Progenitor cell of endocrine pancreas (in vitro differentiated cells): ENCODE measurements at regions not wholly inside any gene's neighbourhood (a gene's known extent, or its start where the extent isn't known, plus 50 kb on each side); places are given as distances from the start of the nearest gene placed in this dataset.
A peak's percentile ranks its signal among the peaks of the same experiment; 100 is the strongest.
"Not testable (repeated sequence)": the region's sequence is repeated elsewhere in the genome, so short reads cannot be mapped to it uniquely, and the experiment has no call there.

Source experiments
- DNase-seq: peaks from one replicate; pipeline ENCODE4 v3.0.0; 2021; ENCODE audit warnings: low spot score; ENCODE audit not compliant: unreplicated experiment
- H3K27ac Mint-ChIP-seq: 2 replicates; pipeline ENCODE4 v1.8.0; 2021; ENCODE audit warnings: mild to moderate bottlenecking, moderate library complexity, mixed read lengths
- H3K27me3 Mint-ChIP-seq: 2 replicates; pipeline ENCODE4 v1.8.0; 2021; ENCODE audit warnings: mixed read lengths
- H3K36me3 Mint-ChIP-seq: 2 replicates; pipeline ENCODE4 v1.8.0; 2022; ENCODE audit warnings: mixed read lengths; ENCODE audit not compliant: insufficient read depth
- H3K4me1 Mint-ChIP-seq: 2 replicates; pipeline ENCODE4 v1.8.0; 2021; ENCODE audit warnings: low read depth, mixed read lengths
- H3K4me3 Mint-ChIP-seq: 2 replicates; pipeline ENCODE4 v1.8.0; 2021; ENCODE audit warnings: low read depth, mild to moderate bottlenecking, moderate library complexity, mixed read lengths
- H3K9me3 Mint-ChIP-seq: 2 replicates; pipeline ENCODE4 v1.8.0; 2021; ENCODE audit warnings: low read depth, mixed read lengths
- CTCF ChIP-seq: fragments of 200-600 bp; sonication (generic); IDR thresholded peaks from one replicate; pipeline ENCODE4 v1.5.0; 2021; ENCODE audit warnings: antibody characterized with exemption, mild to moderate bottlenecking; ENCODE audit not compliant: unreplicated experiment

GRCh38 chr2:39894082-39894481, 115.0 kb upstream of the THUMPD2 start:
- Mint-ChIP-seq H3K36me3 (no peaks in the 10 kb centered on the region), H3K4me1 (no peaks in the 10 kb centered on the region), H3K4me3 (no peak overlapping the region), H3K27me3 (no peaks in the 10 kb centered on the region), H3K27ac (no peak overlapping the region), H3K9me3 (no peaks in the 10 kb centered on the region)
- no peak for DNase-seq
- TF ChIP-seq CTCF = no peak

GRCh38 chr2:39893616-39894015, 114.6 kb upstream of the THUMPD2 start:
- Mint-ChIP-seq H3K36me3 (no peaks in the 10 kb centered on the region), H3K4me3 (no peak overlapping the region), H3K27ac (no peak overlapping the region), H3K9me3 (no peaks in the 10 kb centered on the region), H3K27me3 (no peaks in the 10 kb centered on the region), H3K4me1 (no peaks in the 10 kb centered on the region)
- no peak for TF ChIP-seq CTCF
- DNase-seq = no peak

- DNase-seq = no peak
- no peak overlapping the region for H3K4me3 Mint-ChIP-seq
- no peaks in the 10 kb centered on the region for H3K36me3 Mint-ChIP-seq
- TF ChIP-seq CTCF = no peak
- peaks cover 15% of the 10 kb centered on the region for H3K9me3 Mint-ChIP-seq
- H3K27me3 Mint-ChIP-seq = no peaks in the 10 kb centered on the region
- peaks cover 6% of the 10 kb centered on the region for H3K4me1 Mint-ChIP-seq
- no peak overlapping the region for H3K27ac Mint-ChIP-seq
Measured at GRCh38 chr2:39881948-39882347, 102.9 kb upstream of the THUMPD2 start.

- no peak for DNase-seq
- Mint-ChIP-seq H3K36me3 (no peaks in the 10 kb centered on the region), H3K9me3 (peaks cover 15% of the 10 kb centered on the region), H3K4me3 (no peak overlapping the region), H3K27ac (peak overlapping the region; percentile 38), H3K27me3 (no peaks in the 10 kb centered on the region), H3K4me1 (peaks cover 6% of the 10 kb centered on the region)
- TF ChIP-seq CTCF = no peak
Measured at GRCh38 chr2:39881494-39881893, 102.4 kb upstream of the THUMPD2 start.

- not testable (repeated sequence) for H3K27ac Mint-ChIP-seq, H3K4me1 Mint-ChIP-seq, H3K27me3 Mint-ChIP-seq, DNase-seq, H3K4me3 Mint-ChIP-seq, H3K36me3 Mint-ChIP-seq
- H3K9me3 Mint-ChIP-seq = peaks cover 15% of the 10 kb centered on the region
Measured at GRCh38 chr2:39879001-39879400, 99.9 kb upstream of the THUMPD2 start.

- no peak for TF ChIP-seq CTCF
- peaks cover 15% of the 10 kb centered on the region for H3K9me3 Mint-ChIP-seq
- DNase-seq = no peak
- H3K4me3 Mint-ChIP-seq = no peak overlapping the region
- H3K36me3 Mint-ChIP-seq = no peaks in the 10 kb centered on the region
- H3K4me1 Mint-ChIP-seq = no peaks in the 10 kb centered on the region
- peaks cover 5% of the 10 kb centered on the region for H3K27me3 Mint-ChIP-seq
- no peak overlapping the region for H3K27ac Mint-ChIP-seq
Measured at GRCh38 chr2:39875914-39876267, 96.8 kb upstream of the THUMPD2 start.
